ENCODE measurements at regions not wholly inside any gene's neighbourhood (a gene's known extent, or its start where the extent isn't known, plus 50 kb on each side); places are given as distances from the start of the nearest gene placed in this dataset.

DNA sequence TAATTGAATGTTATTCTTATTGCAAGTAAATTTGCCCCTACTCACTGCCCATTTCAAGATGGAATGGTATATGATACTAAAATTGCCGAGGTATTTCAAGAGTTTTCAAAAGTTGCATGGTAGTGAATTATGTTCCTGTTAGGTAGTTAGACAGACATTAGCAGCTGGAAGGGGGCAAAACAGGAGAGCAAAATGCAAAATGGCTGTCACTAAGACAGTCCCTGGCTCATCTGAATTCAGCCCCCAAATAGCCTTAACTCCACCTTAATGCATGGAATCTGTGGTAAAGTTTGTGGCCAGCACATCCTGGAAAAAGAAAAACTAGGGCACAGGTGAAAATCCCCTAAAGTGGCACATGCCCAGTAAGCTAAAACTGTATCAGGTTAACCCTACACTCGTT lies 894.9 kb downstream of the NXPH1 start (continued):
- TF ChIP-seq ZNF837 (tag by site-specific recombination; IDR thresholded peaks at IDR 0.05): no peak

GRCh38 chr7:9349625-9350024 lies 916.2 kb downstream of the NXPH1 start:
- H3K4me3 ChIP-seq (ENCODE audit: low read depth, low read length): no peak overlapping the region
- no peak overlapping the region for H3K27ac ChIP-seq (ENCODE audit: extremely low read depth, low read depth, low read length)
- POLR2A ChIA-PET: no interaction called here
- H3K9me3 ChIP-seq (ENCODE audit: control insufficient read depth, insufficient read depth, low read depth, low read length): no peaks in the 10 kb centered on the region
- CTCF ChIA-PET: no interaction called here
- no peaks in the 10 kb centered on the region for H3K4me1 ChIP-seq (ENCODE audit: control insufficient read depth, insufficient read depth, low read length)
- no peaks in the 10 kb centered on the region for H3K36me3 ChIP-seq (ENCODE audit: control insufficient read depth in 2 of 2, insufficient read depth in 1 of 2, low read length in 2 of 2)
- no peak for TF ChIP-seq ZNF785 (tag by site-specific recombination; IDR thresholded peaks at IDR 0.05)
- TF ChIP-seq, protein P1, sequence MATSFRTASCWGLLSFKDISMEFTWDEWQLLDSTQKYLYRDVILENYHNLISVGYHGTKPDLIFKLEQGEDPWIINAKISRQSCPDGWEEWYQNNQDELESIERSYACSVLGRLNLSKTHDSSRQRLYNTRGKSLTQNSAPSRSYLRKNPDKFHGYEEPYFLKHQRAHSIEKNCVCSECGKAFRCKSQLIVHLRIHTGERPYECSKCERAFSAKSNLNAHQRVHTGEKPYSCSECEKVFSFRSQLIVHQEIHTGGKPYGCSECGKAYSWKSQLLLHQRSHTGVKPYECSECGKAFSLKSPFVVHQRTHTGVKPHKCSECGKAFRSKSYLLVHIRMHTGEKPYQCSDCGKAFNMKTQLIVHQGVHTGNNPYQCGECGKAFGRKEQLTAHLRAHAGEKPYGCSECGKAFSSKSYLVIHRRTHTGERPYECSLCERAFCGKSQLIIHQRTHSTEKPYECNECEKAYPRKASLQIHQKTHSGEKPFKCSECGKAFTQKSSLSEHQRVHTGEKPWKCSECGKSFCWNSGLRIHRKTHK (tag by site-specific recombination; IDR thresholded peaks at IDR 0.05): no peak
- TF ChIP-seq ZNF777 (tag by site-specific recombination; IDR thresholded peaks at IDR 0.05; ENCODE audit: borderline replicate concordance): no peak
- no peak for TF ChIP-seq ZNF404 (tag by site-specific recombination; IDR thresholded peaks at IDR 0.05)
- TF ChIP-seq ZNF140 (tag by site-specific recombination; IDR thresholded peaks at IDR 0.05): no peak
- TF ChIP-seq ZXDB (tag by site-specific recombination; IDR thresholded peaks at IDR 0.05): no peak
- no peak for TF ChIP-seq ZNF473 (tag by site-specific recombination; IDR thresholded peaks at IDR 0.05)
- TF ChIP-seq ZNF664 (tag by site-specific recombination; IDR thresholded peaks at IDR 0.05): no peak
- TF ChIP-seq KLF10 (tag by site-specific recombination; IDR thresholded peaks at IDR 0.05): no peak
- TF ChIP-seq GLIS2 (tag by site-specific recombination; IDR thresholded peaks at IDR 0.05): no peak
- TF ChIP-seq ZNF362 (tag by site-specific recombination; IDR thresholded peaks at IDR 0.05): no peak
- no peak for TF ChIP-seq ZBTB48 (tag by site-specific recombination; IDR thresholded peaks at IDR 0.05)
- no peak for TF ChIP-seq ZBTB1 (tag by site-specific recombination; IDR thresholded peaks at IDR 0.05)
- TF ChIP-seq PRDM4 (tag by site-specific recombination; IDR thresholded peaks at IDR 0.05): no peak
- TF ChIP-seq, protein P2, sequence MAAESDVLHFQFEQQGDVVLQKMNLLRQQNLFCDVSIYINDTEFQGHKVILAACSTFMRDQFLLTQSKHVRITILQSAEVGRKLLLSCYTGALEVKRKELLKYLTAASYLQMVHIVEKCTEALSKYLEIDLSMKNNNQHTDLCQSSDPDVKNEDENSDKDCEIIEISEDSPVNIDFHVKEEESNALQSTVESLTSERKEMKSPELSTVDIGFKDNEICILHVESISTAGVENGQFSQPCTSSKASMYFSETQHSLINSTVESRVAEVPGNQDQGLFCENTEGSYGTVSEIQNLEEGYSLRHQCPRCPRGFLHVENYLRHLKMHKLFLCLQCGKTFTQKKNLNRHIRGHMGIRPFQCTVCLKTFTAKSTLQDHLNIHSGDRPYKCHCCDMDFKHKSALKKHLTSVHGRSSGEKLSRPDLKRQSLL (tag by site-specific recombination; IDR thresholded peaks at IDR 0.05): no peak

DNA sequence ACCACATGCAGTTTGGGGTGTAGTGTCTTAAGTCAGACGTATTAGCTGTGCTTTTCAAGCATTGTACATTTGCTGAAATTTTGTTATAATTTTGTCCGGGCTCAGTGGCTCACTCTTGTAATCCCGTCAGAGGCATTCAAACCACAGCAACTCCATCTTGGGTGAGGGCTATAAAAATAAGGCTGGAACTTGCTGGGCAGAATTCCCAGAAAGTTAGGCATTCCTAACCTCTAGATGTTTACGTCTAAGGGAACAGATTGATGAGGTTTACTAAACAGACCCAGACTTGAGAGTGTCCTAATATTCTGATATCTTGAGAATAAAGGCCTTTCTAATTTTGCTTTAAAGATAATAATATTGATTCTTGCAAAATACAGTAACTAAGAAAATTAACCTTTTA lies 957.8 kb downstream of the NXPH1 start:
- H3K9me3 ChIP-seq (ENCODE audit: control insufficient read depth, insufficient read depth, low read depth, low read length): no peaks in the 10 kb centered on the region
- TF ChIP-seq FEZF1 (tag by site-specific recombination; IDR thresholded peaks at IDR 0.05) (no peak), ZNF600 (tag by site-specific recombination; IDR thresholded peaks at IDR 0.05) (no peak), ZNF48 (tag by site-specific recombination; IDR thresholded peaks at IDR 0.05) (no peak), ZBTB49 (tag by site-specific recombination; IDR thresholded peaks at IDR 0.05; ENCODE audit: low read depth) (no peak), WT1 (tag by site-specific recombination; IDR thresholded peaks at IDR 0.05) (no peak), GLIS2 (tag by site-specific recombination; IDR thresholded peaks at IDR 0.05) (no peak), ZNF146 (tag by site-specific recombination; IDR thresholded peaks at IDR 0.05) (no peak), ZNF791 (tag by site-specific recombination; IDR thresholded peaks at IDR 0.05) (no peak), ZNF626 (tag by site-specific recombination; IDR thresholded peaks at IDR 0.05) (no peak)
- no peak overlapping the region for H3K4me3 ChIP-seq (ENCODE audit: low read depth, low read length)
- POLR2A ChIA-PET: no interaction called here
- no peaks in the 10 kb centered on the region for H3K36me3 ChIP-seq (ENCODE audit: control insufficient read depth in 2 of 2, insufficient read depth in 1 of 2, low read length in 2 of 2)
- CTCF ChIA-PET: no interaction called here
- H3K27ac ChIP-seq (ENCODE audit: extremely low read depth, low read depth, low read length): no peak overlapping the region
- H3K4me1 ChIP-seq (ENCODE audit: control insufficient read depth, insufficient read depth, low read length): no peaks in the 10 kb centered on the region

Measured in HEK293 (cell line).